Stimulated activated CD4-positive, alpha-beta T cell treated with anti-CD3 and anti-CD28 coated beads, Interleukin-15, amount 100 ng/mL, for 1 hour (primary cell): ENCODE measurements at regions not wholly inside any gene's neighbourhood (a gene's known extent, or its start where the extent isn't known, plus 50 kb on each side); places are given as distances from the start of the nearest gene placed in this dataset.
"Not testable (repeated sequence)": the region's sequence is repeated elsewhere in the genome, so short reads cannot be mapped to it uniquely, and the experiment has no call there.

Experiments used
- DNase-seq, 2 donors: peaks; one replicate each; pipeline ENCODE4 v3.0.0-alpha.2; 2020; ENCODE audit warnings: low read depth in 1 of 2, low spot score in 1 of 2

DNA sequence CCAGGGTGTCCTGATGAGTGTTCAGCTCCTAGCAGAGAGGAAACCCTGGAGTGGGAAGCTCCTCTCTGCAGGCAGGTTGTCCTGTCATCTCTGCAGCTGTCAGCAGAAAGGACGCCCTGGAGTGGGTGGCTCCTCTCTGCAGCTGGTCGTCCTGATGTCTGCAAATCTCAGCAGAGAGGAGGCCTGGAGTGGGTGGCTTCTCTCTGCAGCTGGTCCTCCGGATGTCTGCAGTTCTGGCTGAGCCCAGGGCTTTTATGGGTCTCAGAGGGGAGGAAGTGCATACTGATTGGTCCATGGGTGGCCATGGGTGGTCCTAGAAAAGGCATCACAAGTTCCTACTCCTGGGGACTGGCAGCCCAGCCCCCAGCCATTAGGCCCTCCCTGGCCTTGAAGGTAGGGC is 102.6 kb upstream of the BNIP2 start:
- DNase-seq = no peak

DNA sequence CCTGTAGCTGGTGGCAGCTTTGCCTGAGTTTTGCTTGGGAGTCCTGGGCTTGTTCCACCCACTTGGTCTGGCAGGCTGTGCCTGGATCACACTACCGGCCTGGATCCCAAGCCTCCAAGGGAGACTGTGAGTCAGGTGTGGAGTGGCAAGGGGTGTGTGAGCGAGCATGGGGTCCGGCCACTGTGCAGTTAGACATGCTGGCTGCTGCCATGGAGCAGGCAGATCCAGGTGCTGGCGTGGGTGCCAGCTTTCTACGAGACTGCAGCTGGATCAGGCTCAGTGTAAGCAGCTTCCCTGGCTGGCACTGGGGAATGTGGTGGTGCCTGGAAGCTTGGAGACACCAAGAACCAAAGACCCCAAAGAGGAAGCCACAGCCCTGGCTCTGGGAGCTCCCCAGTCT is 102.0 kb upstream of the BNIP2 start:
- no peak for DNase-seq

DNA sequence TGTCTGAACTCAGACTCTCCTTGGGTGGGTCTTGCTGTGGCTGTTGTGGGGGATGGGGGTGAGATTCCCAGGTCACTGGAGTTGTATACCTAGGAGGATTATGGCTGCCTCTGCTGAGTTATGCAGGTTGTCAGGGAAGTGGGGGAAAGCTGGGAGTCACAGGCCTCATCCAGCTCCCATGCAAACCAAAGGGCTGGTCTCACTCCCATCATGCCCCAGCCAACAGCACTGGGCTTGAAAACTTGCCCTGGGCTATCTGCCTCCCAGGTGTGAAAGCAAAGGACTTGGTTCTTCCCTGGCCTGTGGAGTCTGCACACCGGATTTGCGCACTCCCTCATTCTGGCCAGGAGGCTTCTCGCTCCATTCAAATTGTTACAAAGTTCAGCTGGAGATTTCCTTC is 97.3 kb upstream of the BNIP2 start:
- DNase-seq = not testable (repeated sequence)

DNA sequence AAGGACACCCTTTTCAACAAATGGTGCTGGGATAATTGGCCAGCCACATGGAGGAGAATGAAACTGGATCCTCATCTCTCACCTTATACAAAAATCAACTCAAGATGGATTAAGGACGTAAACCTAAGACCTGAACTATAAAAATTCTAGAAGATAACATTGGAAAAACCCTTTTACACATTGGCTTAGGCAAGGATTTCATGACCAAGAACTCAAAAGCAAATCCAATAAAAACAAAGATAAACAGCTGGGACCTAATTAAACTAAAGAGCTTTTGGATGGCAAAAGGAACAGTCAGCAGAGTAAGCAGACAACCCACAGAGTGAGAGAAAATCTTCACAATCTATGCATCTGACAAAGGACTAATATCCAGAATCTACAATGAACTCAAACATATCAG is 96.9 kb upstream of the BNIP2 start:
- not testable (repeated sequence) for DNase-seq

DNA sequence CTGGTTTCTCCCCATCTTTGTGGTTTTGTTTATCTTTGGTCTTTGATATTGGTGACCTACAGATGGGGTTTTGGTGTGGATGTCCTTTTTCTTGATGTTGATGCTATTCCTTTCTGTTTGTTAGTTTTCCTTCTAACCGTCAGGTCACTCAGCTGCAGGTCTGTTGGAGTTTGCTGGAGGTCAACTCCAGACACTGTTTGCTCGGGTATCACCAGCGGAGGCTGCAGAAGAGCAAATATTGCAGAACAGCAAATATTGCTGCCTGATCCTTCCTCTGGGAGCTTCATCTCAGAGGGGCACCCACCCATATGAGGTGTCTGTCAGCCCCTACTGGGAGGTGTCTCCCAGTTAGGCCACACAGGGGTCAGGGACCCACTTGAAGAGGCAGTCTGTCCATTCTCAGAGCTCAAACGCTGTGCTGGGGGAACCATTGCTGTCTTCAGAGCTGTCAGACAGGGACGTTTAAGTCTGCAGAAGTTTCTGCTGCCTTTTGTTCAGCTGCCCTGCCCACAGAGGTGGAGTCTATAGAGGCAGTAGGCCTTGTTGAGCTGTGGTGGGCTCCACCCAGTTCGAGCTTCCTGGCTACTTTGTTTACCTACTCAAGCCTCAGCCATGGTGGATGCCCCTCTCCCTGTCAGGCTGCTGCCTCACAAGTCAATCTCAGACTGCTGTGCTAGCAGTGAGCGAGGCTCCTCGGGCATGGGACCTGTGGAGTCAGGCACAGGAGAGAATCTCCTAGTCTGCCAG is 94.8 kb upstream of the BNIP2 start:
- not testable (repeated sequence) for DNase-seq

DNA sequence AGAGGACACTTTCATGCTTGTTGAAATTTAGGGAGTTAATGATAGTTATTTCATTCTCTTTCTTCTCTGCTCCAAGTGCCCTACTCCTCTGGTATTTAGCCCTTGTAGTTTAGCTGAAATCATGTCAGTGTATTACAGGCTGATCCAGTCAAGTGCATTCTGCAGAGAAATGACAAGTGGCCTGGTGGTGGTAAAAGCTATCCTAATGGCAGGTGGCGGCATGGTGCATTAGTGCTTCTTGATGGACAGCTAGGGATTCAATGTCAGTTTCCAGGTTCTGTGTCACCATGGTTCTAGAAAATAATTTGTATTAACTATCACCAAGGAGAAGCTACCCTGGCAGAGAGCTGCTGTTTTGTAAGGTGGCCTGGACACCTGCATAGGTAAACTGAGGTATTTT is 90.0 kb upstream of the BNIP2 start:
- no peak for DNase-seq

DNA sequence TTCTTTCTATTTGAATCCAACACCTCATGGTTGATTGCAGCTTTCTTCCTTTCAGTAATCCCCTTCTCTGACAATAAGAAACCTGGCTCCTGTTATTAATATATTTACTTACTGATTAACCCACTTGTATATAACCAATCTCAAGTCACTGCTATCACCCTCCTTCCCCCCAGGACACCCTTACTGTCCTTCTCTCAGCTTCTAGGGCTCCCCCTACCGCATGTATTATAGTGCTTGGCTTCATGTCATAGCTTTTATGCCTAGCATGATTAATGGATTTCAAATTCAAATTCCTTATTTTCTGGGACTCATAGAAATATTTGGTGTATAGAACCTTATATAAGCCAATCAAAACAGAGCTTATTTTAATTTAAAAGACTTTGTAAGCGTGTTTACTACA is 75.7 kb upstream of the BNIP2 start:
- DNase-seq = no peak

DNA sequence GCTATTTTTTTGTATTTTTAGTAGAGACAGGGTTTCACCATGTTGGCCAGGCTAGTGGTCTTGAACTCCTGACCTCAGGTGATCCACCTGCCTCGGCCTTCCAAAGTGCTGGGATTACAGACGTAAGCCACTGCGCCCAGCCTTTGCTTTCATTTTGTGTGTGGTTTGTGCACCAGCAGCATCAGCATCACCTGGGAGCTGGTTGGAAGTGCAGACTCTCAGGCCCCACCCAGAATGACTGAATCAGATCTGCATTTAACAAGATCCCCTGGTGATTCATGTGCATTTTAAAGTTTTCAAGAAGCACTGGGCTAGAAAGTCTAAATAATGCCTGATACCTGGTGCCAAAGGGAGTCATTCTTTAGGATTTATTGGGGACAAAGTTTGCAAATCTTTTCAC is 73.4 kb upstream of the BNIP2 start:
- no peak for DNase-seq

DNA sequence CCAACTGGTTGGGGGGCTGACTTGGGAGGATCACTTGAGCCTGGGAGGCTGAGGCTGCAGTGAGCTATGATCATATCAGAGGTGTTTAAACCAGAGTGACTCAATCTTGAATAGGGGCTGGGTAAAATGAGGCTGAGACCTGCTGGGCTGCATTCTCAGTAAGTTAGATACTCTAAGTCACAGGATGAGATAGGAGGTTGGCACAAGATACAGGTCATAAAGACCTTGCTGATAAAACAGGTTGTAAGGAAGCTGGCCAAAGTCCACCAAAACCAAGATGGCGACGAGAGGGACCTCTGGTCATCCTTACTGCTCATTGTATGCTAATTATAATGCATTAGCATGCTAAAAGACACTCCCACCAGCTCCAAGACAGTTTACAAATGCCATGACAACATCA is 71.1 kb upstream of the BNIP2 start:
- not testable (repeated sequence) for DNase-seq

DNA sequence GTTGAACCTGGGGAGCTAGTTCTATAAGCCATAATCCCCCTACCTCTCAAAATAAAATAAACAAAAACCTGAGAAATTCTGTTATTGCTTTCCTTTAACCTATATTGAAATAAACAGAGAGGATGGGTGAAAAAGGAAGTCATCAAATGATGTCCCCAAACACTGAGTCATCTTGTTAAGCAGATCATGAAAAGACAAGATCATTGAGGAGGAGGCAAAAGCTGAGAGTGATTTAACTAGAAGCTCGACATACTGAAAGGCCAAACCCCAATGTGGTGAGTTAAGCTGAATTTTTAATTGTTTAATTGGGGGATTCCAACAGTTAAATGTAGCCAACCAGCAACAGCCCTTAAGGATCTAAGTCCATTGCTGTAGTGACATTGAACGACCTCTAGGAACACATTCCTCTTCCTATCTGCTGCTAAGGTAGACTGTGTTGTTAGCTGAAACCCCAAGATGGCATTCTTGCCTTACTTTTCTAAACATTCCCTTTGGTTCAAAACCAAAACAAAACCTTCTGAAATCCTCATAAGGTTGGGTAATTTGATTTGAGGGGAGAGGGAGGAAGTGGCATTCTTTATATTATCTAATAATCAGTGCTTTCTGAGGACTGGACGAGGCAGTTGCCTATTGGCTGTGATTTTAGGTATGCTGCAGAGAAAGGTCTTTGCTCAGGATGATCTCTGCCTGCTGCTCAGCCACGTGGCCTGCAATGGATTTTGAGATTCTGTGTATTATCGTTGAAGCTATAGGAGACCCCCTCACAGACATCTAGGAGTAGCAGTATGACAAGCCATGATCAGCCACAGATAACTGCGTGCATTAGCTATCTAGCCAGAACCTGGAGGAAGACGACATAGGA is 62.7 kb upstream of the BNIP2 start:
- no peak for DNase-seq

DNA sequence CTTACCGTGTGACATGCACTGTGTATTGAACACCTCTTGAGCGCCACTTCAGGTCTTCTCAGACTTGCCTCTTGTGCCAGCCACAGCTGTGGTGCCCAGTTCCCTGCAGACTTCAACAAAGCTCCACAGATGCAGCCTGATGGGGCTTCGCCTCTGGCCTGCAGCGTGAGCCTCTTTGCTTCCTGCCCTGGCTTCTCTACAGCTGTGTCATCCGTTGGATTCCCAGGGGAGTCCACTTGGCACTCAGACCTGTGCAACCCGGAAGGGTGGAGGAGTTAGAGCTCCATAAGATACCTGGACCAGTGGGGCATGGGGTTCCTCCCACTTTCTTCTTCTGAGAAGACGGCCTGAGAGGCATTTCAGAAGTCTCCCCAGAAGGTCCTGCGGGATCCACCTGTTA is 57.7 kb upstream of the BNIP2 start:
- DNase-seq = no peak

DNA sequence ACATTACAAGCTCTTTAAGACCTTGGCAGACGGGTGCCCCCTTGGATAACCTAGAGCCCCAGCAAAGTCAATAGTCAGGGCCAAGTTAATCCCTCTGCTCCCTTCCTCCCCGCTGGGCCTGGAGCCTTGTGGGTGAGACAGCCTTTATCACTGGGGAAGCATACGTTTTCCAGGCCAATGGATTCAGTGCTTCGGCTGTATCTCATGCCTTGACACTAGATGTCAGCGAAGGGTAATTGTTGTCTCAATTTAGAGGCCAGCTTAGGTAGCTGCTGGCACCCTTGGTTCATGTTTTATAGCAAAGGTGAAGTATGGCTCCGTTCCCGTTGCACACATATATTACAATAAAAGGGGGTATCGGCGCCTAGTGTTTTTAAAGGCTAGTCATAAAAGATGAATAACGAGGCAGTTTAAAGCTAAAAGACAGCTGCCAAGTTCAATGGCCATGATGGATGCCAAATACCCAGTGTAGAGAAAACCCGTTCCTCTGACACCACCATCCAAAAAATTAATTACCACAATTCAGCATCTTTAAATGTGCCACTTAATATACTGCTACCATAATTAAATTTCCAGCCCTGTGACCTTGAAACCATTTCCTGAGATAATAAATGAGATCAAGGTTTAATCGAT is 52.3 kb upstream of the BNIP2 start:
- no peak for DNase-seq

DNA sequence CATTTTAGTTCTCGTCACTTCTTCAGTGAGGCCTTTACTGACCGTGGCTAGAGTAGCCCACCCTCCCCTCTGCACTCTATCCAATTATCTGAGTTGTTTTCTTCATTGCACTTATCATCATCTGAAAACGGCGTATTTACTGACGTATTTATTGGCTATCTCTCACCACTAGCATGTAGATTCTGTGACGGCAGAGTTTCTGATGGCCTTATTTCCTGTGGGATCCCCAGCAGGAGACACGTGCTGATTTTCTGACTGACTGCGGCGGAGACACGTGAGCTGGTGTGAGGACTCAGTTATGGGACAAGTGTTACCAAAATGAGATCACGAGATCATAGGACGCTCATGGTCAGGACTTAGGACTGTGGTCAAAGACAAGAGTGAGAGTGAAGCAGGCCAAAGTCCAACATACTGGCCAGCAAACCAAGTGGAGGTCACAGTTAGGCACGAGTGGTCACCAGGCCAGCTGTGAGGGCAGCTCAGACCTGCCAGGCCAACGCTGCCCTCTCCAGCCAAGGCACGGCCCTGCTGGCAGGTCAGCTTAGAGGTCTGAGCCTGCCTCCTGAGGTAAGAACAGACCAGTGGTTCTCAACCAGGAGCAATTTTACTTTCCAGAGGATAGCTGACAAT is 50.6 kb upstream of the BNIP2 start:
- DNase-seq = no peak
